ENCODE measurements at regions not wholly inside any gene's neighbourhood (a gene's known extent, or its start where the extent isn't known, plus 50 kb on each side); places are given as distances from the start of the nearest gene placed in this dataset.

DNA sequence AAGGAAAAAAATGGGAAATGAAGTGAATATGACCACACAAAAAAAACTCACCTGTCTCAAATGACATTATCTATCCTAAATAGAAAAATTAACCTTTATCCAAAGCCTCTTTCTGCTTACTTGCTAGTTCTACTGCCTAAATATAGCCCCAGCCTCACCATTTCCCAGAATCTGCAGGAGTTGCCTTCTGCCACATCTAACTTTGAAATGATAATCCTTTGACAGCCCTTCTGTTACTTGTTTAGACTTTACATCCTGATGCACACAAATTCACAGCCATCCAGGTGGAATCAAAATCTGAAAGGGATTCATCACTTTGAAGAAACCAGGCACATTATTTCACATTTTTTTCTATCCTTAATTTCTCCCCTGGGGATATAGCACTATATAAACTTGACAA lies 1356.2 kb upstream of the NXPH2 start:
- TF ChIP-seq, protein P1, sequence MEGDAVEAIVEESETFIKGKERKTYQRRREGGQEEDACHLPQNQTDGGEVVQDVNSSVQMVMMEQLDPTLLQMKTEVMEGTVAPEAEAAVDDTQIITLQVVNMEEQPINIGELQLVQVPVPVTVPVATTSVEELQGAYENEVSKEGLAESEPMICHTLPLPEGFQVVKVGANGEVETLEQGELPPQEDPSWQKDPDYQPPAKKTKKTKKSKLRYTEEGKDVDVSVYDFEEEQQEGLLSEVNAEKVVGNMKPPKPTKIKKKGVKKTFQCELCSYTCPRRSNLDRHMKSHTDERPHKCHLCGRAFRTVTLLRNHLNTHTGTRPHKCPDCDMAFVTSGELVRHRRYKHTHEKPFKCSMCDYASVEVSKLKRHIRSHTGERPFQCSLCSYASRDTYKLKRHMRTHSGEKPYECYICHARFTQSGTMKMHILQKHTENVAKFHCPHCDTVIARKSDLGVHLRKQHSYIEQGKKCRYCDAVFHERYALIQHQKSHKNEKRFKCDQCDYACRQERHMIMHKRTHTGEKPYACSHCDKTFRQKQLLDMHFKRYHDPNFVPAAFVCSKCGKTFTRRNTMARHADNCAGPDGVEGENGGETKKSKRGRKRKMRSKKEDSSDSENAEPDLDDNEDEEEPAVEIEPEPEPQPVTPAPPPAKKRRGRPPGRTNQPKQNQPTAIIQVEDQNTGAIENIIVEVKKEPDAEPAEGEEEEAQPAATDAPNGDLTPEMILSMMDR (IDR thresholded peaks at IDR 0.05; ENCODE audit: borderline replicate concordance, extremely low read depth, low read length, poor library complexity, severe bottlenecking) = no peak
- no peak for TF ChIP-seq EZH2 (IDR thresholded peaks at IDR 0.05; ENCODE audit: borderline replicate concordance, low read depth, low read length, severe bottlenecking)

Data from DND-41 (cell line).